Stimulated activated CD8-positive, alpha-beta memory T cell treated with anti-CD3 and anti-CD28 coated beads, Interleukin-12 subunit alpha, Interleukin-12 subunit beta, amount 100 ng/mL, for 24 hours (primary cell): ENCODE measurements at regions not wholly inside any gene's neighbourhood (a gene's known extent, or its start where the extent isn't known, plus 50 kb on each side); places are given as distances from the start of the nearest gene placed in this dataset.
"Not testable (repeated sequence)": the region's sequence is repeated elsewhere in the genome, so short reads cannot be mapped to it uniquely, and the experiment has no call there.

Experiments
- DNase-seq: peaks from one replicate; pipeline ENCODE4 v3.0.0-alpha.2; 2020; ENCODE audit errors: extremely low read depth

DNA sequence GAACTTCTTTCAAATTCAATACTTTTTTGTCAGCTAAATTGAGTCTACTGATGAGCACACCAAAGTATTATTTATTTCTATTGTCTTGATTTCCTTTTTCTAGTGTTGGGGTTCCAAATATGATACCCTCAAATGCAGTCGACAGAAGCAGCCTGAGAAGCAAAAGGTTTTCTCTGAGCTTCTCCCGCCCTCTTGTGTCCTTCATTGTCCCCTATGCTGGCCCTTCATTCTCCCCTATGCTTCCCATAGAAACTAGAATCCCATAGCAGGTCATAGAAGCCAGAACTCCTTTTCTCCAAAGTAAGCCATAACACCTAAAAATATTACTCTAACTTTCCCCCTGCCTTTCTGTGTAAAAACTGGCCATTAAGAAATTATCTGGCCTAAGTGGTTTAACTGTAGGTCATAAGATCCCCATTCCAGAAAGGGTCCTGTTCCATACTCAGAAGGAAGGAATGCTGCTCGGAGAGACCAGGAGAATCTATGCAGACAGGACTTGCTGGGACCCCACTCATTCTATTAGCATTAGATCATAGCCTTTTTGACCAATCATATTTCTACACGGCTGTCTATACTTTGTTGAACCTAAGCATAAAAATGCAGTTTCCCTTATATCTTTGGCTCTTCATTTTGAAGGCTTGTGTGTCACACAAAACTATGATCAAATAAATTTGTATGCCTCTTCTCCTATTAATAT lies 764.6 kb upstream of the PKDCC start:
- no peak for DNase-seq

DNA sequence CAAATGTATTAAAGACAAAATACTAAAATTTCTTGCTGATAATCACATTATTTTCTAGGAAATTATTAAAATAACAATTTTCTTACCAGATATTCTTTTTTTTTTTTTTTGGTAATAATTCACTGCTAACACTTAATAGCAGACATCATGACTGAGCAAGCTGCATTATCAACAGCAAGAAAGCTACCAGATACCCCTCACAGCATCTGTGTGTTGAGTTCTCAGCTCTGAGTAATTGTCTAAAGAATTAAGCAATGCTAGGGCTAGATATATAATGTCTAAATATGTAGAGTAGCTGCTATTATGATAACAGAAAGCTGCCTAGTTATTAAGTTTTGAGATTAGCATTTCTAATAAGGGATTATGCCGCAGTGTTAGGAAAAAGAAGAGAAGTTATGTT lies 754.3 kb upstream of the PKDCC start:
- DNase-seq: no peak

DNA sequence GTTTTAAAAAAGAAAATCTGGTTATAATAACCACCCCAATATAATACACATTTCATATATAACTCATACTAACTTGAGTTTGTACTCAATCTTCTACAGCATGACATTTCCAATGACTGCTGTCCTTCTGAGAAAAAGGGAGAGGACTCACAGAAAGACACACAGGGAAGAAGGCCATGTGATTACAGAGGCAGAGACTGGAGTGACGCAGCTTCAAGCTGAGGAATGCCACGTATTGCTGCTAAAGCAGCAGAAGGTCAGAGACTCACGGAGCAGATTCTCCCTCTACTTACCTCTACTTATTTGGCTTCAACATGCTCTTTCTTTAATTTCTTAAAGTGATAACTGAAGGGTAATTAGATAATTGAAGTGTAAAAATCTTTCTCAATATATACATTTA lies 753.5 kb upstream of the PKDCC start:
- no peak for DNase-seq

DNA sequence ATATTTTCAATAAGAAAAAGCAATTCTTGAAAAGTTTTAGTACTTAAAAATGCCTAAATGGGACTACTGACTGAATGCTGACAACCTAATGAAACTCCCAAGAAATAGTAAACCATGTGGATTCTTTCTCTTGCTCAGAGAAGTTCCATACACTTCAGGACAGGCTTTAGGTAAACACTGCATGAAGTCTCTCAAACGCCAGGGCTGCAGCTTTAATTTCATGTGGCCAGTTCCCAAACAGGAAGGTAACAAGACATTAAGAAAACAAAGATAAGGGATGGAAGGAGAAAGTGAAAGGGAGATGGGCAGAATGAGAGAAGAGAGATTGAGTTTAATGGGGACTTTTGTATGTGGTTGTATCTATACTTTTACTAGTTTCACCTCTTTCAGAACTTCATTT lies 734.7 kb upstream of the PKDCC start:
- DNase-seq: no peak

DNA sequence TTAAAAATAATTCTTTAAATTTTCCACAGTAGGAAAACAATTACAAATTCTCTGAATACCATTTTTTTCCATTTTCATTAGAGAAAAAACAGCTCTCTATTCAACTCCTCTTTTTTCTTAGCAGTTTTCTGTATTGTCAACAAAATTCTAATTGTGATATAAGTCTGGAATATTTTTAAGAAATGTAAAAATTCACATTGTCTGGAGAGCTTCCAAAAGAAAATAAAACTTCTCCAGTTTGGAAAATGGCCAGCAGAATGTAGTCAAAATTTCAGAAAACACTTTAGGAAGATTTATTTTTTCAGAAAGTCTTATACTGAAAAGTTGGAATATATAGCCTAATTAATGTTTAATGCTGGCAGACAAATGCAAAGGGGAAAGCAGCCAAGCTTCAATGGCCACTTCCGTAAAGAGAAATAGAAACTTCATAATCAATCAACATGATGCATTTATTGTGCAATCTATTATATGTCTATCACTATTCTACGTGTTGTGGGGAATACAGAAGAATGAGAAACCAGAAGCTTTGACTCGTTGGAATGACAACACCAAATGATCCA lies 733.2 kb upstream of the PKDCC start:
- no peak for DNase-seq

DNA sequence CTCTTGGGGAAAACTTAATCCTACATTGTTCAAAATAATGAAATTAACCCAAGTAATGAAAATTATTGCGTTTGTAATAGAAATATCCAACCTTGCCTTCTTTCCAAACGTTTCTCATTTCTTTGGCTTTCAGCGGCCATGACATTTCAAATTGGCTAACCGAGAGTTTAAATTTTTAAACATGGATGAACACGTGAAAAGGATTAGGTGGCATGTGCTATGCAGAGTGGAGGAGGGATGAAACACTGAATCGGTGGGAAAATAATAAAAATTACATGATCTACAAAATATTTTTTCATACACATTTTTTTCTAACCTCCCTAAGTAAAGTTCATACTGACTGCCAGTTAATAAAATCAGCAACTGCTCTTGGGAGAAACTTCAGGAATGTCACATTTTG lies 728.4 kb upstream of the PKDCC start:
- no peak for DNase-seq

DNA sequence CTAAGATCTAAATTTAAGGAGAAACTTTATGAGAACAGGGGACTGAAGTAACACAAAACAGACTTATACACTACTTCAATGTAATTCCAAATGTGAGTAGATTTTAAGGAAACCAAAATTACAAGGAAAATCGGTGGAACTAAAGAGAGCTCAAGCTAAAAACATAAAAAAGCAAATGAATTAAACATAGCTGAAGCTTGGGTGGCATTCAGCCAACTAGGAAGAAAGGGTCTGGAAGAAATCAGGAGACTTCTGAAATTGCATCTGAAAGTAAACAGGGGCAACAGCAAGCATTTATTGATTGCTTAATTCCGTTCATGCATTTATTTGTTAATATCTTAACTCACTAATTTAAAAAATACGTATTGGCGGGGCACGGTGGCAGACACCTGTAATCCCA lies 727.3 kb upstream of the PKDCC start:
- DNase-seq: no peak

DNA sequence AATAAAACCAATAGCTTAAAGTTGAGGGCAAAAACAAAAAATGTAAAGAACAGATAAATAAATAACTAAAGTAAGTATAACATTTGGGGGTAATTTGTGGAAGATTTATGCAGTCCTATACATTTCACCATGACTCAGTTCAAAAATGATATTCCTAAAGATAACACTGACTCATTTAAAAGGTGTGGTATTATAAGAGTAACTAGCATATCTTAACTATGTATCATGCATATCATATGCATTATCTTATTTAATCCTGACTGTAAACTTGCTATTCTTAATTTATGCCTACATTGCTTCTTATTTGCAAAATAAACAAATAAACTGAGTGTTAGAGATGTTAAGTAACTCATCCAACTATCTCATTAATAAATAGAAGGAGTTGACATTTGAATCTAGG lies 726.5 kb upstream of the PKDCC start:
- no peak for DNase-seq

DNA sequence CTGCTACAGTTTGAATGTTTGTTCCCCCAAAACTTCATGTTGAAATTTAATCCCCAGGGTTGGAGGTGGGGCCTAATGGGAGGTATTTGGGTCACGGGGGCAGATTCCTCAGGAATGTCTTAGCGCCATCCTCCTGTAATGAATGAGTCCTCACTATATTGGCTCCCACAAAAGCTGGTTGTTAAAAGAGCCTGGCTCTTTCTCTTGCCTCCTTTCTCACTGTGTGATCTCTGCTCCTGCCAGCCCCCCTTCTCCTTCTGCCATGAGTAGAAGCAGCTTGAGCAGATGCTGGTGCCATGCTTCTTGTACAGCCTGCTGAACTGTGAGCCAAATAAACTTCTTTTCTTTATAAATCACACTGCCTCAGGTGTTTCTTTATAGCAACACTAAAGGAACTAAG lies 721.0 kb upstream of the PKDCC start:
- no peak for DNase-seq

DNA sequence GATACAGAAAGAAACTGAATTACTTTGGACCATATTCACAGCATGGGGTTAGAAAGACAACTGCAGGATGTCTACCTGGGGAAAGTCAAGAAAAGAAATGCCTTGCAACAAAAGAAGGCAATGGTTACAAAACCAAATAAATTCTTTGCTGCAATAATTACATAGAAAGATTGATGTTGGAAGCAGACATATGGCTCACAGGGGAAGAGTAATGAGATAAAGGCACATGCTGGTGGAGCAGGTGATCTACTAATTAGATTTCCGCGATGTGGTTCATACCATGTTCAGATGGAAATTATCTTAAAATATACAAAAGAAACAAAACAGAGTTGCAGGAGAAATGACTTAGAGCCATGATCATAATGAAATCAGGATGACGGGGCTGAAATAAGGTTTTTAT lies 718.8 kb upstream of the PKDCC start:
- DNase-seq: no peak

DNA sequence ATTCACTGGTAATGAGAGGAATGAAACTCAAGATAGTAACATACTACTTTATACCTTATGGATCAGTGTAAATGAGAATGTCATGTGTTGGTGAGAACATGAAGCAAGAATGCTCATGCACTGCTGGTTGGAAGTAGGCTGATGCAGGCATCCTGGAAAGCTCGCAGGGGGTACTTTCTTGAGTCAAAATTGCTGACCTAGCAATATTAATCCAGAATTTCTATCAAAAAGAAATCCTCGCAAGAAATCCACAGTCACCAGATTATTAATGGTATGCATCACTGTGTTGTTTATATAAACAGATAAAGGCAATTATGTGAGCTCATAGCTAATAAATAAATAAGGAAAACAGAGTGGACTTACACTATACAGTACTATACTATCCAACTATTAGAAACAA lies 713.7 kb upstream of the PKDCC start:
- no peak for DNase-seq

DNA sequence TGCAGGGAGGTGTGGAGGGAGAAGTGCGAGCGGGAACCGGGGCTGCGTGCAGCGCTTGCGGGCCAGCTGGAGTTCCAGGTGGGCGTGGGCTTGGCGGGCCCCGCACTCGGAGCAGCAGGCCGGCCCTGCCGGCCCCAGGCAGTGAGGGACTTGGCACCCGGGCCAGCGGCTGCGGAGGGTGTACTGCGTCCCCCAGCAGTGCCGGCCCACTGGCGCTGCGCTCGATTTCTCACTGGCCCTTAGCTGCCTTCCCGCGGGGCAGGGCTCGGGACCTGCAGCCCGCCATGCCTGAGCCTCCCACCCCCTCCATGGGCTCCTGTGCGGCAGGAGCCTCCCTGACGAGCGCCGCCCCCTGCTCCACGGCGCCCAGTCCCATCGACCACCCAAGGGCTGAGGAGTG lies 712.2 kb upstream of the PKDCC start:
- DNase-seq: not testable (repeated sequence)

DNA sequence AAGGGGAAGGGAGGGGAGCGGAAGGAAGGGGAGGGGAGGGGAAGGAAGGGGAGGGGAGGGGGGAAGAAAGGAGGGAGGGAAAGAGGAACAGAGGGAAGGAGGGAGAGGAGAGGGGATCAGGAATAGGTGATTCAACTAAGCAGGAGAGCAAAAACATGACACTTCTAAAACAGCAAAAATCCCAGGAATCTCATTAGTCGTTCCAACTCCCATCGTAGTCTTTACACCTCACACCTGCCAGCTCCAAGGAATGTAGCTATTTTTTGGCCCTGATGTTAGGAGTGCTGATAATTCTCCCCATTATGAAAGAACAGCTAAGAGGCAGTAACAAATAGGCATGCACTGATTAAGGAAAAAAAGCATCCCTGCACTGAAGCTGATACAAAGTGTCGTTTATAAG lies 709.9 kb upstream of the PKDCC start:
- no peak for DNase-seq

DNA sequence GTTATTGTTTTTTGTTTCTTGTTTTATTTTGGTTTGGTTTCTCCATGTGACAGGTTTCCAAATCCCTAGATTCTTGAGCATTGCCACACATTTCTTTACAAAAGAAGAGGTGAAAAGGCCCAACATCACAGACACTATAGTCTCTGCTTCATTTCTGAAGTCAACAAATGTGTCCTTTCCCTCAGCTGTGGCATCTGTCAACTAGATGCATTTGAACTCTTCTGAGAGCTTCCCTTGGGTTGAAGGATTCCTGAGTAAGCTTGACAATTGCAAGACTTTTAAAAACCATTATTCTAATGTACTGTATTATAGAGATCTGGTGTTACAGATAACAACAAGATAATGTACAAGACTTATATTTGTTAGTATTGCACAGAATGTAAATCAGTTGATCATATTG lies 703.3 kb upstream of the PKDCC start:
- no peak for DNase-seq

DNA sequence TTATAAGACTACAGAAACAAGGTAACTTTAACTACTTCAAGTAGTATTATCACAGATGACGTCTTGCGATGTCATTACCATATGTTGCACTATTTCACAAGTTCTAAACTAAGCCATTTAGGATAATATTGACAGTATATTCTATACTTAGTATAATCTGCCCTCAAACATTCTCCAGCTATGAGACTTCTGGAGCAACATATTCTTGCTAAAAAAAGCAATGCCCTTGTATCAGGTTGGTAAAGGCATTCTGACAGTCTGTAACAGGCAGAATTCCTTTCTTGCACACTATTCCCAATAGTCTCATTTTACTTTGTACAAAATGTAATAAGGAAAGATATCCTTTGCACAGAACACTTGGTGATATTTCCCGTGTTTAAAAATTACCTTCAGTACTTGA lies 694.8 kb upstream of the PKDCC start:
- DNase-seq: no peak

DNA sequence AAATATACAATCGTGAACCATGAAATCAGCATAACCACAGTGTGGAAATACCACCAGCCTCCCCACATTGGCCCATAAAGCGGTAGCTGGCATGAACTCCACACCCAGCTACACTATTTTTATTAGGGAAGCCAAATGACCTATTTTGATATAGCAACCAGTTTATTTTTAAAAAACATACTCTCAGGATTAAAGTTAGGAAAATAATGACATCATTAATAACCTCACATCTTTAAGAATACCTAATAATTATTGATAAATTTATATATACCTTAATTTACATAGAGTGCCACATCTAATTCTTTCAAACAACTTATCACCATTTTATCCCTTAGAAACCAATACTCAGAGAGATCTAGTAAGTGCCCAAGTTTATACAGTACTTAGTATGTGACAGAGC lies 692.0 kb upstream of the PKDCC start:
- DNase-seq: no peak

DNA sequence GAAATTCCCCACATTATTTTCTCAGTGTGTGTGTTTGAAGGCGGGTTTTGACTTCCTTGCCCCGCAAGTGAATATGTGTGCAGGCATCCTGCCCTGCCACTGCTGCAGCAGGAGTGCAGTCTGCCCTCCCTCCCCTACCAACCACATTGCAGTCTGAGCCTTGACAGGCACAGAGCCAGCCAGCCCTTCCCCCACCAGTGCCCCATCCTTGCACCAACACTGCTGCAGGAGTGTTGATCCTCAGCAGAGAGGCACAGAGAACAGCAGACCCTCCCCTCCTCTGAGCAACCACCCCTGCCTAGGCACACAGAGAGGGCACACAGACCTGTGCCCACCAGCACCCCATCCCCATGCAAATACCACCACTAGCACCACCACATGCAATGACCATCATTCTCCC lies 683.0 kb upstream of the PKDCC start:
- DNase-seq: no peak

DNA sequence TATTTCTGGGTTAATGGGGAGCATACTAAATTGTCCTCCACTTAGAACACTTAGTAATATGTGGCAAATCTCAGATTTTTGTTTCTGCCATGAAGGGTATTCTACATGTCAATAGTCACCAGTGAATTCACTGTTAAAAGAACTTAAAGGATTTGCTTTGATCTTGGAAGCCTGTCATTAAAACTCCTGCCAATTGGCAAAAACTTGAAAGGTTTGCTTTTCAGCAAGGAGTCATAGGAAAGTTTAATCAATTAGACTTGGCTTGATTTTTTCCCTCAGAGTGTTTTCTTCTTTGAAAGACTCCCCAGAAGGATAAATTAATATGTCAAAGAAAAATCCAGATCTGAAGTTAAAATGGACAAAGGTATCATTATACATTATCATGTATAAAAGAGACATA lies 671.9 kb upstream of the PKDCC start:
- no peak for DNase-seq

DNA sequence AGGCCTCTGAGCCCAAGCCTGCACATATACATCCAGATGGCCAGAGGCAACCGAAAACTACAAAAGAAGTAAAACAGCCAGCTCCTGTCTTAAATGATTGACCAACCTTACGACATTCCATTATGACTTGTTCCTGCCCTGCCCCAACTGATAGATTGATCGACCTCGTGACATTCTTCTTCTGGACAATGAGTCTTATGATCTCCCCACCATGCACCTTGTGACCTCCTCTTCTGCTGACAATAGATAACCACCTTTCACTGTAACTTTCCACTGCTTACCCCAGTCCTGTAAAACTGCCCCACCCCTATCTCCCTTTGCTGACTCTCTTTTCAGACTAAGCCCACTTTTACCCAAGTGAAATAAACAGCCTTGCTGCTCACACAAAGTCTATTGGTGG lies 670.0 kb upstream of the PKDCC start:
- no peak for DNase-seq

DNA sequence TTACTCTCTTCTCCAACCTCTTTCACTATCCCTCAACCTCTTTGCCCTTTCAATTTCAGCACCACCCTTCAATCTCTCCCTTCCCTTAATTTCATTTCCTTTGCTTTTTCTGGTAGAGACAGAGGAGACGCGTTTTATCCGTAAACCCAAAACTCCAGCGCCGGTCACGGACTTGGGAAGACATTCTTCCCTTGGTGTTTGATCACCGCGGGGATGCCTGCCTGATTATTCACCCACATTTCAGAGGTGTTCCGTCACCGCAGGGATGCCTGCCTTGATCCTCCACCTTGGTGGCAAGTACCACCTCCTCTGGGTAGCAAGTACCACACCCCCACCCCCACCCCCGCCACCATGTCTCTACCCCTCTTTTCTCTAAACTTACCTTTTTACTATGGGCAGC lies 669.4 kb upstream of the PKDCC start:
- DNase-seq: no peak

DNA sequence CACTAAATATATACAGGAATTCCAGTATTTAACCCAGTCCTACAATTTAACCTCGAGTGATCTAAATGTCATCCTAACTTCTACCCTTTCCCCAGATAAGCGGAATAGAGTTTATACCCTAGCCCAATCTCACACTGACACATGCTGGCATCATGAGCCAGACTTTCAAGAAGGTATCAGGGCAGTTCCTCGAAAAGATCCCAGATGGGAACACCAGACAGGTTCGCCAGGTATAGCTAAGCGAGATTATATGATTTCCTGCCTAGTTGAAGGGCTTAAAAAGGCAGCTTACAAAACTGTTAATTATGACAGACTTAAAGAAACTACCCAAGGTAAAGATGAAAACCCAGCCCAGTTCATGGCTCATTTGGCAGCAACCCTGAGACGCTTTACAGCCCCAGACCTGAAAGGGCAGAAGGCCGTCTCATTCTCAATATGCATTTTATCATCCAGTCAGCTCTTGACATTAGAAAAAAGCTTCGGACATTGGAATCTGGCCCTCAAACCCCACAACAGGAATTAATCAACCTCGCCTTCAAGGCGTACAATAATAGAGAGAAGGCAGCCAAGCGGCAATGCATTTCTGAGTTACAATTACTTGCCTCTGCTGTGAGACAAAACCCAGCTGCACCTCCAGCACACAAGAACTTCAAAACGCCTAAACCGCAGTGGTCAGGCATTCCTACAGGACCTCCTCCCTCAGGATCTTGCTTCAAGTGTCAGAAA lies 668.2 kb upstream of the PKDCC start:
- DNase-seq: no peak

DNA sequence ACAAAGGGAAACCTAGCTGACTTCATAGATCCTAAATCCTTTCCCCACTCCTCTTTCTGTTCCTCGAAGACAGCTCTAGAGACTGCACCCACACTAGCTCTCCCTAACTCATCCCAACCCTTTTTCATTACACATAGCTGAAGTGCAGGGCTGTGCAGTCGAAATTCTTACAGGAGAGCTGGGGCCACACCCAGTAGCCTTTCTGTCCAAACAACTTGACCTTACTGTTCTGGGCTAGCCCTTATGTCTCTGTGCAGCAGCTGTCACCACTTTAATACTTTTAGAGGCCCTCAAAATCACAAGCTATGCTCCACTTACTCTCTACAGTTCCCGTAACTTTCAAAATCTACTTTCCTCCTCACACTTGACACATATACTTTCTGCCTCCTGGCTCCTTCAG lies 666.1 kb upstream of the PKDCC start:
- no peak for DNase-seq

DNA sequence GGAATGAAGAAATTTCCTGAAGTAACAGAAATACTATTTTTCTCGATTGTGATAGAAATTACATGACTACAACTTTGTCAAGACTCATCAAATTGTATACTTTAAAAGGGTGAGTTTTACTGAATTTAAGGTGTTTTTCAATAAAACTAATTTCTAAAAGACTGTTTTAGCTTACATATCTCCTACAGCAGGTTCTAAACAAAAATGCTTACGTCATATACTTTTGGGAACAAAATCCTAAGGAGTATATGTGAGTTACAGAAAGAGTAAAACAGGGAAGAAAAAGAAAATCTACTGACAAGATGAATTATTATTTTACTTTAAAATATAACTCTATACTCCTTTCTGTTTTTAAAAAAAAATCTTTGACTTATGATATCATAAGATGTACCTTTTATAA lies 660.3 kb upstream of the PKDCC start:
- DNase-seq: no peak

DNA sequence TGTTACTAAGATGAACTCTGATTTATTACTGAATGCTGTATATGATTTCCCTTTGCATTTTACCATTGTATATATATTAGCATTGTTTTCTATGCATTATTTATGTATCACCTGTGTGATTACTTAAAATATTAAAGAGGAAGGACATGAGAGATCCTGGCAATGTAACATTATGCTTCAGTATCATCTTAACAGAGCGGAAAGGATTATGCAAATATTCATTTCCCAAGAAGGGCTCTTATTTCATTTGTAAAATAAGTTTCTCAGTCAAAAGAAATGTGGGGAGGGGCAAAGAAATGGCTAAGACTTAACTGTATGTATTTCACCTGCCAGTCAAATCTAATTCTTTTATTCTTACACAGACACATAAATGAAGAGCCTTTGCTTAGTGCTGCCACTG lies 654.2 kb upstream of the PKDCC start:
- DNase-seq: no peak
